ENCODE measurements at regions not wholly inside any gene's neighbourhood (a gene's known extent, or its start where the extent isn't known, plus 50 kb on each side); places are given as distances from the start of the nearest gene placed in this dataset.

- TF ChIP-seq CTCF (IDR thresholded peaks at IDR 0.05; ENCODE audit: borderline replicate concordance, control extremely low read depth, extremely low read depth, insufficient read depth, missing control alignments) = no peak
- in situ Hi-C loops (cut with MboI; ENCODE audit: low sequenced_read_pairs, unreplicated experiment) = no loop called here
- no peak for DNase-seq (ENCODE audit: low spot score)
Observed at GRCh38 chr16:8217201-8217600, 373.1 kb downstream of the TMEM114 start.

GRCh38 chr16:8204769-8205168 is 385.5 kb downstream of the TMEM114 start:
- no peak for DNase-seq (ENCODE audit: low spot score)
- in situ Hi-C loops (cut with MboI; ENCODE audit: low sequenced_read_pairs, unreplicated experiment) = no loop called here
- TF ChIP-seq CTCF (IDR thresholded peaks at IDR 0.05; ENCODE audit: borderline replicate concordance, control extremely low read depth, extremely low read depth, insufficient read depth, missing control alignments) = no peak

GRCh38 chr16:8204096-8204495 is 386.2 kb downstream of the TMEM114 start:
- no peak for DNase-seq (ENCODE audit: low spot score)
- no peak for TF ChIP-seq CTCF (IDR thresholded peaks at IDR 0.05; ENCODE audit: borderline replicate concordance, control extremely low read depth, extremely low read depth, insufficient read depth, missing control alignments)
- in situ Hi-C loops (cut with MboI; ENCODE audit: low sequenced_read_pairs, unreplicated experiment) = no loop called here

GRCh38 chr16:8203101-8203500 is 387.2 kb downstream of the TMEM114 start:
- TF ChIP-seq CTCF (IDR thresholded peaks at IDR 0.05; ENCODE audit: borderline replicate concordance, control extremely low read depth, extremely low read depth, insufficient read depth, missing control alignments) = no peak
- in situ Hi-C loops (cut with MboI; ENCODE audit: low sequenced_read_pairs, unreplicated experiment) = no loop called here
- no peak for DNase-seq (ENCODE audit: low spot score)

GRCh38 chr16:8200839-8201238 is 389.5 kb downstream of the TMEM114 start:
- in situ Hi-C loops (cut with MboI; ENCODE audit: low sequenced_read_pairs, unreplicated experiment) = no loop called here
- no peak for DNase-seq (ENCODE audit: low spot score)
- no peak for TF ChIP-seq CTCF (IDR thresholded peaks at IDR 0.05; ENCODE audit: borderline replicate concordance, control extremely low read depth, extremely low read depth, insufficient read depth, missing control alignments)

GRCh38 chr16:8199390-8199789 is 390.9 kb downstream of the TMEM114 start:
- in situ Hi-C loops (cut with MboI; ENCODE audit: low sequenced_read_pairs, unreplicated experiment) = no loop called here
- TF ChIP-seq CTCF (IDR thresholded peaks at IDR 0.05; ENCODE audit: borderline replicate concordance, control extremely low read depth, extremely low read depth, insufficient read depth, missing control alignments) = no peak
- DNase-seq (ENCODE audit: low spot score) = no peak

- DNase-seq (ENCODE audit: low spot score) = no peak
- in situ Hi-C loops (cut with MboI; ENCODE audit: low sequenced_read_pairs, unreplicated experiment) = no loop called here
- TF ChIP-seq CTCF (IDR thresholded peaks at IDR 0.05; ENCODE audit: borderline replicate concordance, control extremely low read depth, extremely low read depth, insufficient read depth, missing control alignments) = peak; percentile 13
Observed at GRCh38 chr16:8194794-8195193, 395.5 kb downstream of the TMEM114 start.
